ENCODE measurements at regions not wholly inside any gene's neighbourhood (a gene's known extent, or its start where the extent isn't known, plus 50 kb on each side); places are given as distances from the start of the nearest gene placed in this dataset.
"Not testable (repeated sequence)": the region's sequence is repeated elsewhere in the genome, so short reads cannot be mapped to it uniquely, and the experiment has no call there.

DNA sequence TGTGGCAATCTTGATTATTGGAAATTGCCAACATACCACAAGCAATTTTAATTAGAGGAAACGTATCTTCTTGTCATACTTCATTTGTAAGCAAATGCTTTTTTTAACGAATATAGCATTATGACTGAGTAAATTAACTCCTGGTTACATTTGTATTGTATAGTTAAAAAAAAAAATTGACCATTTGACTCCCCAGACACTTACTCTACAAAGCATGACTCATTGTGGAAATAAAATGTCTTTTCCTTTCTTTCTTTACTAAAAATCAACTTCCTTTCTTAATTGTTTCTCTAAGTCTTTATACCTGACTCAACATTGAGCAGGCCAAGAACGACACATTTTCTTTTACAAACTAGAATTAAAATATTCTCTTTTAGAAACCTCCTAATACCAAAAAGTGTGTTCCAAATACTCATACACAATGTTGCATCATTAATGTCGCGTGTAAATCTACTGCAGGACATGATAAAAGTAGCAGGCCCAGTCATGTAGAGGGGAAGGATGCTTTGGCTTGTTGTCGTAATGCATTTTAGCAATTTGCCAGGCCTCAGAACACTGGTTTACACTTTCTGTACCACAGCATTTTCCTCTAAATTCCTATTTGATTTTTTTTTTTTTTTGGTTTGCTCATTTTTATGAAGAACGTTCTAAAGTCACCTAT is 349.6 kb upstream of the KCNH7 start:
- no peak for DNase-seq (ENCODE audit: low read depth)

DNA sequence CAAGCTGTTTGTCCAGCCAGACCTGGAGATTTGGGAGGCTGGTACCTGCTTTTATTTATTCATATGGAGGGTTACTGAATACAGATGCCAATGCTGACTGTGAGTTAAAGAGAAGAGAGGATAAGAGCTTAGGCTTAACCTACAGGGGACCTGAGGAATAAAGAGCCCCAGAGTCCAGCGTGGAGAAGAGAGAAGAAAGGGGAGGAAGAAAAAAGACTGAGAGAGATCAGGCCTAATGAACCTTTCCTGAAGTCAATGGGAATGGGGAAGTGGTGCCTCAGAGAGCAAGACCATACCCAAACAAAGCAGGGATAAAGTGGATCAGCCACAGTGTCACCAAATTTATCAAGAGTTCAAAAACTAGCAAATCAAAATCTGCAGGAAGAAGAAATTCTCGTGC is 348.6 kb upstream of the KCNH7 start:
- DNase-seq (ENCODE audit: low read depth) = no peak

DNA sequence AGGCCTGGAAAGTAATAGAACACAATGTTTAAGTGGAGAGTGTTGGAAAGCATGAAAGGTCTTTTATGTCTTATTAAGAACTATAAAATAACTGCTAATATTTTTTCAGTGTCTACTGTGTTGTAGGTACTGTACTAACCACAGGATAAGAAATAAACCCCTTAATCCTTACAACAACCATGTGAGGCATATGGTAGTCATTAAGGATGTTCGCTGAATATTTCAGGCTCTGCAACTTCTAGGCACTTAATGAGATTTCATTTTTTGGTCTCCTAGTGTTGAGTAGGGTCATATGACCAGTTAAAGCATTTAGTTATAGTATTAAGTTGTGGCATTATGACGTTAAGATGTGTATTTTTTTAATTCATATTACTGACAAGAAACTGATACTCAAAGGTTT is 346.6 kb upstream of the KCNH7 start:
- DNase-seq (ENCODE audit: low read depth) = no peak

DNA sequence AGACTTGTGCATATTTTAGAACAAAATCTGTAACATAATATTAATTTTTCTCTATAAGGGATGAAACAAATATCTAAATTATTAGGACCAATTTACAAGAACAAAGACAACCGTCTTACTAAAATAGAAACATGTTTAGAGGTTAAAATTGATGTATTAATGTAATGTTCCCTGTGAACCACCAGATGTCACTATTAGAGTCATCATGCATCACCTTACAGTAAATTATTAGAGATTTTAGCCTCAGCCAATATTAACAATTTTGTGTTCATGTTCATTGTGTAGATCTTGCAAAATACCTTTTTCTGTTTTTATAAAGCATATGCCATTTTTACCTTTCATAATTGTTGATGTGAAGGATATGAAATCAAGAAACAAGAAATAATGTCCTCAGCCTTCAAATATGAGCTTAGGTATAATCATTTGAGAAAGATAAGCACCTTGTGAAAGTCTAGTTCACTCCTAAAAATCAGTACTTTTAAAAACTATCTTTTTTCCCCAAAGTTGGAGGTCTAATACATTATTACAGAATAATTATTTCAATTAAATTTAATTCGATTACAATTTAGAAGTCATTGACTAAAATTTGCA is 344.3 kb upstream of the KCNH7 start:
- no peak for DNase-seq (ENCODE audit: low read depth)

DNA sequence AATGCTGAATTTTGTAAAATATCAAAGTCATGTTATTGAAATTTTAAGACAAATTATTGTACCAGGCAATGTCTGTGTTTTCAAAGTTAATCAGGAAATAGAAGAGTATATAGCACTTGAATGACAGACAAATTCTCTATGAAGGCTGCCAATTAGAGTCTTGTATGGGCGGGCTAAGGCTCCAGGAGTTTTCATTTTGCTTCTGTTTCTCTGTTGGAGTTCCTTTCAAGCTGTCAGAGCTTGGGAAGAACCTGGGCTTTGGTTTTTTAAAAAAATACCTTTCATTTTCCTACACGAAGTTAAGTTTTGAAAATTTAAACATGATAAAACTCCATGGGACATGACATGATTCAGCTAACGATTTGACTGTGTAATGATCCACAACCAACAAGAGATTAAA is 339.0 kb upstream of the KCNH7 start:
- no peak for DNase-seq (ENCODE audit: low read depth)

DNA sequence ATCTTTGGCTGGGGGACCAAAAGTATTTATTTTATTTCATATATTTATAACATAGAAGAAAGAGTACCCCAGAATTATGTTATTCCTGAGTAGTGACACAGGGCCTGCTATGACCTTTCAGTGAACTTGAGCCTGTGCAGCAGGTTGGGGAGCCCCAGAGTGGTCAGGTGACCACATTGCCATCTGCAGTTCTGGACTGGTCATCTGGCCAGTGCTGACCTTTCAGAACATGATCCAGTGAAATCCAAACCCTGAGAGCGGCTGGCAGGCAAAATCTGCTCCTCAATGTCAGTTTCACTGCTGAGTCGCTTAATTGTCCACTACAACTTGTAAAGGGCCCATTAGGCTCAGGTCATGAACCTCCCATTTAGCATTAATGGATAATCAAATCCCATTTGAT is 336.7 kb upstream of the KCNH7 start:
- DNase-seq (ENCODE audit: low read depth) = no peak

DNA sequence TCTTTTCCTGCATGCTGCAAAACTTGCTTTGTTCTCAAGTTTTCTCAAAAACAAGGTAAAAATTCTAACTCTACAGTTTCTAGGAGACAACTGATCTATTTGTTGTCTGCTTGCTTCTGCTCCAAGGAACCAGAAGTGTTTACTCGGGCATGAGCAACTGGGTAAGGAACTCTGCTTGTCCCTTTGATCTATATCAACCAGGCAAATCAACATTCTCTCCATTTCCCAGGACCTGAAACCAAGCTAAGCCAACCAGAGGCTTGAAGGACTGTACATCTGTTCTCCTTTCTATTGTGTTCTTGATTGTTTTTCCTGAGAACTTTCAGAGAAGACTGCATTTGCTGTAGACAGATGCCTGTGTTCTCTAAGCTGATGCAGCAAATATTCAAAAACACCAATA is 335.0 kb upstream of the KCNH7 start:
- no peak for DNase-seq (ENCODE audit: low read depth)

DNA sequence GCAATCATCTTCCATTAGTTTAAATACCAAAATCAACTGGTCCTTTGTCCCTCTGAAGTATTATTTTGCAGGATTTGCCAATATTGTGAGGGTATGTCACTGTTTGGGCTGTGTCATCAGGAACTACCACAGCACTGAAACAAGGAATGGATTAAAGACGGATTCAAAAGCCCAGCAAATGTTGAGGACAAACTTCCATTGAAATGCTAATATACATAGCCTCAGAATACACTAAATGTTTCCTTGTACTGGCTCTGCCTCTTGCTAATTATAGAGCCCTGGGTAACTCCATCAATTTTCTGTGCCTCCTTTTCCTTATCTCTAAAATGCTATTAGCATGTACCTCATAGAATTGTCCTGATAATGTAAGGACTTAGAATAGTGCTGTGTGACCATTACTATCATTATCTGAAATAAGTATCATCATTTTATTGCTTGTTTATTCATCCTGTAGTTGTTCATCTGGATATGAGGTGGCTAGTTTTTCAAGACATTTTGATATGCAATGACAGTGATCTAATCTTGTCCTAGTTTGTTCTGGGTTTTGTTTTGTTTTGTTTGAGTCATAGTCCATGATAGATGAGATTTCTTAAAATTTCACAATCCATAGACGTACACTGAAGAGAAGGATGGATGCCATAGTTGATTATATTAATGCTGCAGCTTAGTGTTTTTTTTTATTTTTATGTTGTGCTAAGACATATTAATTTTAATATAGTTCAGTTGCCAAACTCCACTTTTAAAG is 333.4 kb upstream of the KCNH7 start:
- no peak for DNase-seq (ENCODE audit: low read depth)

DNA sequence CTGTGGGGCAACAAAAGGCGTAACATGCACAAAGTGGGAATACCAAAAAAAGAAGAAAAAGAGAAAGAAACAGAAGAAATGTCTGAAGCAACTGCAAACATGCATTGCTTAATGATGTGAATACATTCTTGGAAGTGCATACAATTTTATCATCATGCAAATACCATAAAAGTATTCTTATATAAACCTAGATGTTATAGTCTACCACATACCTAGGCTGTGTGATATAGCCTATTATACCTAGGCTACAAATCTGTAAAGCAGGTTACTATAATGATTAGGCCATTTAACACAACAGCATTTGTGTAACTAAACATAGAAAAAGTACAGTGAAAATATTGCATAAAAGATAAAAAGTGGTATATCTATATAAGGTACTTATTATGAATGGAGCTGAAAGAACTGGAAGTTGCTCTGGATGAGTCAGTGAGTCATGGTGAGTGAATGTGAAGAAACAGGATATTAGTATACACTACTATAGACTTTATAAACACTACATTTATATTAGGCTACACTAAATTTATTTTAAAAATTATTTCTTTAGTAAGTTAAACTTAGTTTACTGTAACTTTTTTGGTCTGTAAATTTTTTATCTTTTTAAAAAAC is 319.4 kb upstream of the KCNH7 start:
- DNase-seq (ENCODE audit: low read depth) = peak; percentile 8

DNA sequence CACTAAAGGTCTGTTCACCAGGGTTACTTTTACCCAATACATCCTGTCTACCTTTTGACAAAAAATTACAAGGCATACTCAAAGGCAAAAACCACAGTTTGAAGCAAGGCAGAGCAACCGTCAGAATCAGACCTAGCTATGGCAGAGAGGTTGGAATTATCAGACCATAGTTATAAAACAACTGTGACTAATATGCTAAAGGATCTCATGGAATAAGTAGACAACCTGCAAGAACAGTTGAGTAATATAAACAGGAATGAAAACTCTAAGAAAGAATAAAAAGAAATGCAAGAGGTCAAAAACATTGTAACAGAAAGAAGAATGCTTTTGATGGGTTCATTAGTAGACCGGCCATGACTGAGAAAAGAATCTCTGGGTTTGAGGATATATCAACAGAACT is 318.8 kb upstream of the KCNH7 start:
- DNase-seq (ENCODE audit: low read depth) = no peak

DNA sequence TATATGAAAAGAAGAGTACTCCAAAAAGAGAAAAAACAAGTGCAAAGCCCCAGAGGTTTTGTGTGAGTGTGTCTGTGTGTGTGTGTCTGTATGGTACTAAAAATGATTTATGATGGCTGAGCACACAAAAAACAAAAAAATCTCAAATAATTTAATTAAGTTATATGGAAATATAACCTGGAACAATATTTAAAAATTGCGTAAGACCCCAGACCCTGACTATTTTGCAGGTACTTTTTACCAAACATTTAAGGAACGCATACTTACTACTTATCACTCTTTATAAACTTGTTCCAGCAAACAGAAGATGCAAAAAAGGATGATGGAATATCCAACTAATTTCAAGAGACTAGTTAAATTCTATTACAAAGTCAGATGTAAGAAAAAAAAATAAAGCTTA is 317.4 kb upstream of the KCNH7 start:
- DNase-seq (ENCODE audit: low read depth) = no peak

DNA sequence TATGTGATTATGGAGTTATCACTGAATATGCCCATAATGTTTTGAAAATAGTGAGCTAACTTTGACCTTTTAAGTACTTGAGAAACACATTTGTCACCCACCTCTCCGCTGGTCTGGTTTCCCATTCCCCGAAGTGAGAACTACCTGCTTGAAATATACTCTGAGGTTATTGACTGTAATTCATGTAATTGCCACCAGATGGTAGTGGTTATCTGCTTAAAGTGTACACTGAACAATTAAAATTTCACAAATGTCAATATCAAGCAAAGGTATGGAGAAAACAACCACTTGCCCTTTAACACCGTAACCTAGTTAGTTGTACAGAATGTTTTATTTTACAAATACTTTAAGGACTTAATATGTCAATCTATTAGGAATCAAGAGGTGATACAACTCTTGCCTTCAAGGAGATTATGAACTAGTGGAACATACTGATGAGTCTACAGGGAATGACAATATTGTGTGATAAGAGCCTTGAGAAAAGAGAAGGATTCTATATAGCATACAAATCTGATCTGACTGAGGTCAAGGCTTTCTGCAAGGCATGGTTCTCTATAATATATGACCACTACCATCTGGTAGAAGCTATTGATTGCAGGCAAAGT is 316.8 kb upstream of the KCNH7 start:
- DNase-seq (ENCODE audit: low read depth) = peak; percentile 4

DNA sequence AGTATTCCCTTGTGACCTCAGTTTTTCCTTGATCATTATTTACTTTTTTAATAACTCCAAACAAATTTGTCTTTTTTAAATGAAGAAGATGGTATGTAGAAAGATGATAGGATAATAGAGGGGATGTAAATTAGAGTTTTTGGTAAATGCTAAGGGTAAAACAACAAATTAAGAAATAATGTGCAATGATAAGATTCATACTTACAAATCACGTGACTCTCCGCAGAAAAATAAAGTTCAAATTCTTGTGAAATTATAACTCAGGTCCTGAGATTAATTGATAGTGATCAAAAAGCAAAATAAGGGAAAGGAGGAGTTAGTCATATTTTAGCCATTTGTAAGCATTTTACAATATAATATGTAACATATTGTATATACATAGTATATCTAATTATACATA is 304.1 kb upstream of the KCNH7 start:
- DNase-seq (ENCODE audit: low read depth) = no peak

DNA sequence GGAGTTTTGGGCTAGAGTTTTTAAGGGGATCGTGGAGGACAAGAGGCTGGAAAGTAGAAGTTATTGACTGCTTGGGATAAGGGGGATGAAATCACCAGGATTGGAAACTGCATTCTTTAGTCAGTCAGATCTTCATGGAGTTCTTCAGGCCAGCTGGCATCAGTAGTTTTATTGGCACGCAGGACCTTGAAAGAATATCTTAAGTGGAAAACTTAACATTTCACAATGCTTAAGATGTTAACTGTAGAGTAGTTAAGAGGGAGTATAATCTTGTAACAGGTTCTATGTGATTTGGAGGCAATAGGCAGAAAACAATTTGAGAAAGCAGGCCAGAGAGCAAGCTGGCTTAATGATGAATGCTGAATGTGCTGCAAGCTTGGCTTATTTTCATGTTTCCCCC is 300.4 kb upstream of the KCNH7 start:
- no peak for DNase-seq (ENCODE audit: low read depth)

DNA sequence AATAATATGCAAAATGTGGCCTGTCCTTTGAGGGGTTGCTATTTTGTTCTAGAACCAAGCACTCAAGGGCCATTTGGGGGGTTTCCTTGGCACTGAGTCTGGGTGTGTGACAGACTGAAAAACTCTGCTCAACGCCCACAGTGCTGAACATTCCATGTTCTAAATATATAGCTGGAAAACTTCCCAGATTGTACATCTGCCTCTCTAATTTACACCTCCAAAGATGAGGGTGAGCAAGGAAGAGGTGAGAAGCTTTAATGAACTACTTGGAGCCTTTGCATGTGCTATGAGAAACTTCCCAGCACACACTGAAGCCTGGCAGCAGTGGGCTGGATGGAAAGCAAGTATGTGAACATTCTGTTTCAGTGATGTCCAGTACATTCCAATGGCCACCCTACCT is 296.7 kb upstream of the KCNH7 start:
- DNase-seq (ENCODE audit: low read depth) = no peak

DNA sequence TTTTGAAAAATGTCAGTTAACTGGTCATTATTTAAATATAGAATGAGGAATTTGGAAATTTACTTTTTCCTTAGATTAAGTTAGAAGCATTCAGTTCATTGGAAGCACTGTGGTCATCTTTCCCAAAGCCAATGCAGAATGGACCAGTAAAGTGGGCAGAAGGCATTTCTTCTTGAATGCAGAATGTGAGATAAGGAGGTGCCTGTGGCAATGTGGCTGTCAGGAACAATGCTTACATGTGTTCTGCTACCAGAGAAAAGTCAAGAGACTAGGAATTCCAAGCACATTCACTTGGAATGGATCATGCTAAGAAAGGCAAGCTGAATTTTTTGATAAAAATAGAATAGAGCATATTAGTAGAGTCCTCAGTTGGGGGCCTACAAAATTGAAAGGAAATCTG is 295.0 kb upstream of the KCNH7 start:
- no peak for DNase-seq (ENCODE audit: low read depth)

DNA sequence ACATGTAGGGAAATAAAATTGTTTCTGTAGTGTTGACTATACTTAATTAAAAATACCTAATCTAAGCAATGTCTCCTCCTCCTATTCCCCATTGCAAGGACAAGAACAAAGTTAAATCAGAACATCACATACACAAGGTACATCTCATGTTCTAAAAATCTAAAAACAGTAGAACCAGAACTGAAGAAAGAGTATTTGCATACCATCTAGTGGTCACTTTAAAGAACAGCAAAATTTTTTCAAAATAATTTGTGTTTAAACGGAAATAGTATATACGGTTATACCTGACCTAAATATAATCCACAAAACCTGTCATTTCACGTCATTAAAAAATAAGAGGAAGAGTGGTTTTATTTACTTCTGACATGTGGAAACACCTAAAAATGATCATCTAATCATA is 294.3 kb upstream of the KCNH7 start:
- no peak for DNase-seq (ENCODE audit: low read depth)

DNA sequence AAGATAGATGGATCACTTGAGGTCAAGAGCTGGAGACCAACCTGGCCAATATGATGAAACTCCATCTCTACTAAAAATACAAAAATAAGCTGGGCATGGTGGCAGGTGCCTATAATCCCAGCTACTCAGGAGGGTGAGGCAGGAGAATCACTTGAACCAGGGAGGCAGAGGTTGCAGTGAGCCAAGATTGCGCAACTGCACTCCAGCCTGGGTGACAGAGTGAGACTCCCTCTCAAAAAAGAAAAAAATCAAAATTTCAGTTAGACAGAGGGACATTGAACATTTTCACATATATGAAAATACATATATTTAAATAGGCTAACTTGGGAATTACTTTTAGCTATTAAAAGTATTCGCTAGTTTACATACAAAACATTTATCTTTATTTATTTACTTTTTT is 293.6 kb upstream of the KCNH7 start:
- DNase-seq (ENCODE audit: low read depth) = not testable (repeated sequence)

DNA sequence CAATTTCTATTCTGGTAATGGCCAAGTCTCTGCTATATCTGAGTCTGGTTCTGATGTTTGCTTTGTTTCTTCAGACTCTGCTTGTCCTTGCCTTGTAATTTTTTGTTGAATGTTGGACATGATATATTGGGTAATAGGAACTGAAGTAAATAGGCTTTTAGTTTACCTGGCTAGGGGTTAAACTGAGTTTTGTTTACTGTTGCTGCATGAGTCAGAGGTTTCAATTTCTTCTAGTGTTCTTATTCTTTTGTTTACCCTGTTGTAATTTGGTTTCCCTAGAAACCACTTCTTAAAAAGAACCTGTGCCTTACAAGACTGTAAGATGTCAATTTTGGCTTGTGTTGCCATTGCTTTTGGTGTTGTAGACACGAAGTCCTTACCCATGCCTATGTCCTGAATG is 285.0 kb upstream of the KCNH7 start:
- DNase-seq (ENCODE audit: low read depth) = no peak

DNA sequence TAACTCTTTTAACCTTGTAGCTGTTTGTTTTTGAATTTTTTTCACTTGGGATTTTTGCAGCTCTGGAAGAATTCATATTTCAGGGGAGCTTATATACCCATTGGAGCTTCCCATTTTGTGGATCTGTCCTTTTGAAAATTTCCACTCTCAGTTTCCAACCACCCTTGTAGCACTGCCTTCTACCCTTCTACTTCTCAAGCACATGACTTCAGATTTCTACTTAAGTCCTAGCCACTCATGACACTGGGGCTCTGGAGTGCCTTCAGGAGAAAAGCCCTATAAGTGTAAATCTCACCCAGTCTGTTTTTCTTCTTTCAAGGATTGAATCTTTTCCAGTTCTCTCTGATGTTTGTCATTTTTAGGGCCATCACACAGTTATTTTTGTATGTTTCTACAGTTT is 283.7 kb upstream of the KCNH7 start:
- no peak for DNase-seq (ENCODE audit: low read depth)

DNA sequence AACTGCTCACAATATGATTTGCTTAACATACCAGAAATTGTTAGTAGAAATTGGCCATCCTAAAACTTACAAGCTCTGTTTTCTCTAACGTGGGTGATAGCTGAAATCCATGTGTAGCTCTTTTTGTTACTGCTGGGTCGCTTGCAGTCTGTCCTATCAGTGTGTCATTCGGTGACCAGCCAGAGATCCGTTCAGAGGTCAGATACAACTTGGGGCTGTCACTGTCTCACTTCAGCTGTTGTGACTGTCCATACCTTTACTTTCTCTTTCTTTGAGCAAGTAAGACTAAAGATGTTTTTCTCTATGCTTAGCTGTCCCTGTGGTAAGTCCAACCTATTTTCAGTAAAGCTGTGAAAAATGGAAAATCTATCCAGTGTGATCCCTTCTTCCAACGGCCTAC is 282.9 kb upstream of the KCNH7 start:
- no peak for DNase-seq (ENCODE audit: low read depth)

DNA sequence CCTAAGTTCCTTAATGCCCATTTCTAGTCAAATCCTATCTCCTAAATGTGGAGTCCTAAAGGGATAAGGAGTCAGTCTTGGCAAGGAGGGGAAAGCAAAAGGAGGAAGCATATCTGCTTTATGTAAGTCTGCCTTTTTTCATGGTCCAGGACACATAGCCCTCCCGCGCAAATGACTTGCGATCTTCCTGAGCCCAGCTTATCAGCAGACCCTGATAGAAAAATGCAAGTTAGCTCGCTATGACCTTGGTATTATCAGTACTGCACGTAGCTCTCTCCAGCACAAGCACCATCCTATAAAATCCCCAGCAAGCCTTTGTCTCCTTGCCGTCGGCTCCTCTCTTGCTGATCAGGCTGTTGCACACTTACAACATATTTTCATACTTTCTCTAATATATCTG is 281.4 kb upstream of the KCNH7 start:
- DNase-seq (ENCODE audit: low read depth) = no peak

DNA sequence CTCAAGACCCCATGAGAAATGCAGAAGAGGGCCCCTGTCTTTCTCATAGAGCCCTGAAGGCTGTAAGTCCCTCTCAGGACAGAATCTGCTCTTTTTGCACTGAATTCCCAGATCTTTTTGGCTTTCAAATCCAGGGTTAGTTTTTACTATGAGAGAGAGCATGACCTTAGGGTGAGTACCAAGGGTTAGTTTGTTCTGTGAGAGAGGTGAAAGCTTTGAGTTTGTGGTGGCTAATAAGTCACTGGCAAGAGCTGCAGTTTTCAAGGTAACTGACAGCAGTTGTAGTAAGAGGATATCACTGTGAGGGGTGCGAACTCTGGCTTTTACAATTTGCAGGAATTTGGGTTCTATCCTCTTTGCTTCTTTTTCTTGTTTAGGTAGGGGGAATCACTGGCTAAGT is 248.4 kb upstream of the KCNH7 start:
- no peak for DNase-seq (ENCODE audit: low read depth)
